IMR-90 (cell line): ENCODE measurements at regions not wholly inside any gene's neighbourhood (a gene's known extent, or its start where the extent isn't known, plus 50 kb on each side); places are given as distances from the start of the nearest gene placed in this dataset.

ENCODE experiments used
- ATAC-seq: fragments of 200-7000 bp; cut with Tn5 transposase; 2 replicates; pipeline ENCODE4 v1.9.1; 2020; ENCODE audit warnings: low read depth, mild to moderate bottlenecking, moderate library complexity
- BruUV-seq: library from RNA; stranded (reverse); fragments of 400-500 nt; replicated peaks from 2 replicates; lab custom pipeline; 2021; lab: Mats Ljungman, UMichigan
- CTCF ChIA-PET: fragments of 300-600 bp; formaldehyde crosslinking; extraction: SDS; loops from one replicate; lab custom pipeline; 2021; ENCODE audit warnings: antibody characterized with exemption; lab: Yijun Ruan, JAX
- POLR2A ChIA-PET: fragments of 300-600 bp; sonication (Branson Sonifier 250); formaldehyde crosslinking; loops from one replicate; lab custom pipeline; 2022; ENCODE audit warnings: antibody characterized with exemption; ENCODE audit not compliant: unreplicated experiment; lab: Charles Lee
- DNase-seq: peaks from one replicate; pipeline ENCODE4 v3.0.0; 2013
- H2AFZ ChIP-seq: replicated peaks from 2 replicates; pipeline ENCODE3; 2013; ENCODE audit warnings: low read length, mild to moderate bottlenecking; ENCODE audit not compliant: poor library complexity
- H2AK5ac ChIP-seq: 2 replicates; pipeline ENCODE4 v1.6.1; 2013; ENCODE audit warnings: low read depth, low read length, inconsistent platforms
- H2AK9ac ChIP-seq: replicated peaks from 2 replicates; pipeline ENCODE3; 2013; ENCODE audit warnings: mild to moderate bottlenecking, low read depth, low read length, moderate library complexity; ENCODE audit not compliant: poor library complexity
- H2BK120ac ChIP-seq: 2 replicates; pipeline ENCODE4 v1.6.1; 2013; ENCODE audit warnings: low read depth, low read length, inconsistent platforms
- H2BK15ac ChIP-seq: 3 replicates; pipeline ENCODE4 v1.6.1; 2013; ENCODE audit warnings: low read depth, low read length, inconsistent platforms
- H2BK20ac ChIP-seq: 2 replicates; pipeline ENCODE4 v1.6.1; 2013; ENCODE audit warnings: low read depth, mild to moderate bottlenecking, inconsistent platforms, low read length, moderate library complexity
- H2BK5ac ChIP-seq: 2 replicates; pipeline ENCODE4 v1.6.1; 2013; ENCODE audit warnings: mild to moderate bottlenecking, low read depth, low read length, inconsistent platforms; ENCODE audit not compliant: poor library complexity, severe bottlenecking
- H3K14ac ChIP-seq: replicated peaks from 2 replicates; pipeline ENCODE4 v1.6.1; 2013; ENCODE audit warnings: low read depth, low read length, inconsistent platforms
- H3K18ac ChIP-seq: 2 replicates; pipeline ENCODE4 v1.6.1; 2013; ENCODE audit warnings: low read depth, low read length, control low read depth
- H3K23ac ChIP-seq: 2 replicates; pipeline ENCODE4 v1.6.1; 2013; ENCODE audit warnings: low read depth, low read length, inconsistent platforms
- H3K27ac ChIP-seq: 2 replicates; pipeline ENCODE4 v1.5.1; 2013; ENCODE audit warnings: mild to moderate bottlenecking, control low read depth, low read length; ENCODE audit not compliant: insufficient read depth
- H3K27me3 ChIP-seq: 2 replicates; pipeline ENCODE4 v1.6.1; 2013; ENCODE audit warnings: low read length; ENCODE audit not compliant: control insufficient read depth, insufficient read depth
- H3K36me3 ChIP-seq: 2 replicates; pipeline ENCODE4 v1.6.1; 2013; ENCODE audit warnings: low read length, mixed read lengths; ENCODE audit not compliant: control insufficient read depth, insufficient read depth
- H3K4ac ChIP-seq: 2 replicates; pipeline ENCODE4 v1.6.1; 2013; ENCODE audit warnings: low read depth, low read length, inconsistent platforms
- H3K4me1 ChIP-seq: 2 replicates; pipeline ENCODE4 v1.6.1; 2013; ENCODE audit warnings: low read length, mixed read lengths; ENCODE audit not compliant: control insufficient read depth, insufficient read depth
- H3K4me2 ChIP-seq: 2 replicates; pipeline ENCODE4 v1.6.1; 2013; ENCODE audit warnings: low read depth, mild to moderate bottlenecking, control low read depth, low read length, moderate library complexity
- H3K4me3 ChIP-seq: 2 replicates; pipeline ENCODE4 v1.5.1; 2013; ENCODE audit warnings: low read depth, mild to moderate bottlenecking, control low read depth, low read length, moderate library complexity; ENCODE audit not compliant: insufficient read depth
- H3K56ac ChIP-seq: 2 replicates; pipeline ENCODE4 v1.6.1; 2013; ENCODE audit warnings: low read length, inconsistent platforms; ENCODE audit not compliant: insufficient read depth; ENCODE audit errors: extremely low read depth
- H3K79me1 ChIP-seq, 2 experiments: 2 replicates each; pipeline ENCODE4 v1.6.1; 2013; ENCODE audit warnings: low read length in 2 of 2, inconsistent platforms in 1 of 2, low read depth in 1 of 2
- H3K9ac ChIP-seq: 2 replicates; pipeline ENCODE4 v1.6.1; 2013; ENCODE audit warnings: low read depth, low read length, control low read depth
- H3K9me1 ChIP-seq: 2 replicates; pipeline ENCODE4 v1.6.1; 2013; ENCODE audit warnings: low read length, inconsistent platforms; ENCODE audit not compliant: insufficient read depth
- H3K9me3 ChIP-seq: 2 replicates; pipeline ENCODE4 v1.6.1; 2013; ENCODE audit warnings: low read length; ENCODE audit not compliant: control insufficient read depth, insufficient read depth
- H4K20me1 ChIP-seq: 2 replicates; pipeline ENCODE4 v1.6.1; 2013; ENCODE audit warnings: low read length, inconsistent platforms; ENCODE audit not compliant: insufficient read depth
- H4K5ac ChIP-seq: 2 replicates; pipeline ENCODE4 v1.6.1; 2013; ENCODE audit warnings: mild to moderate bottlenecking, low read depth, low read length, control low read depth
- H4K8ac ChIP-seq, 2 experiments: 2 replicates each; pipeline ENCODE4 v1.6.1; 2013; ENCODE audit warnings: low read depth in 2 of 2, low read length in 2 of 2, control low read depth in 1 of 2, inconsistent platforms in 1 of 2
- H4K91ac ChIP-seq: 2 replicates; pipeline ENCODE4 v1.6.1; 2013; ENCODE audit warnings: low read depth, low read length, inconsistent platforms; ENCODE audit not compliant: insufficient read depth
- CEBPB ChIP-seq: IDR thresholded peaks from 2 replicates; pipeline ENCODE4 v1.6.1; 2012; ENCODE audit warnings: low read depth, low read length, improper control_type of control experiment
- RCOR1 ChIP-seq: IDR thresholded peaks from 2 replicates; pipeline ENCODE4 v1.6.1; 2012; ENCODE audit warnings: mild to moderate bottlenecking, low read length, improper control_type of control experiment; ENCODE audit not compliant: insufficient replicate concordance
- WGBS, 2 experiments: methylation state at CpG; one replicate each; pipeline versions ENCODE4 v1.1.5 to v1.1.7; 2013; ENCODE audit warnings: missing lambda C conversion rate in 2 of 2; ENCODE audit not compliant: insufficient read length in 1 of 2; ENCODE audit errors: extremely low coverage in 2 of 2; 5-methylcytosine and 5-hydroxymethylcytosine counted together
- dilution Hi-C: fragments of 300-500 bp; cut with HindIII; formaldehyde crosslinking; loops from one replicate; pipeline ENCODE4 v1.14.3; 2018; ENCODE audit warnings: low sequenced_read_pairs; ENCODE audit not compliant: unreplicated experiment
- in situ Hi-C: fragments of 300-500 bp; cut with MboI; formaldehyde crosslinking; loops from 3 replicates; pipeline ENCODE4 v1.14.3; 2019; ENCODE audit warnings: low sequenced_read_pairs, inconsistent platforms, mixed read lengths
- intact Hi-C: fragments of 100-400 bp; cut with micrococcal nuclease; formaldehyde crosslinking; loops from 2 replicates; pipeline ENCODE4 v1.10.0; 2022

- in situ Hi-C loops, result loop anchor here (25.0 kb wide), 2 partner anchors 345 to 570 kb away; partner anchors contain the start of gene GPR157
Observed at GRCh38 chr1:9482403-9482802, 56.9 kb upstream of the SLC25A33 start.

More at GRCh38 chr1:9482403-9482802, 56.9 kb upstream of the SLC25A33 start:
- Histone ChIP-seq H2AK9ac (peak overlapping the region; percentile 65), H2BK15ac (no peak overlapping the region), H3K9me1 (0 out of 2 replicates have a peak, but pooled peaks cover 6% of the 10 kb centered on the region), H3K79me1 (no peaks in the 10 kb centered on the region), H3K23ac (no peak overlapping the region), H3K56ac (no peak overlapping the region), H4K20me1 (no peaks in the 10 kb centered on the region), H3K9me3 (no peaks in the 10 kb centered on the region), H3K9ac (no peak overlapping the region), H3K14ac (no peak overlapping the region), H2AFZ (no peak overlapping the region), H3K27me3 (peaks cover 37% of the 10 kb centered on the region), H3K36me3 (no peaks in the 10 kb centered on the region), H2AK5ac (no peak overlapping the region), H3K4ac (no peak overlapping the region), H2BK20ac (no peak overlapping the region), H3K4me2 (no peak overlapping the region), H3K18ac (no peak overlapping the region), H4K91ac (no peak overlapping the region), H3K4me1 (no peaks in the 10 kb centered on the region), H2BK5ac (no peak overlapping the region), H4K5ac (no peak overlapping the region), H3K4me3 (no peak overlapping the region), H3K27ac (no peak overlapping the region), H4K8ac (no peak overlapping the region), H2BK120ac (no peak overlapping the region)
- 0 out of 2 replicates have a peak, but pooled peaks have one; percentile 60 for TF ChIP-seq CEBPB
- TF ChIP-seq RCOR1, result no peak
- ChIA-PET CTCF (no interaction called here), POLR2A (no interaction called here)
- DNase-seq, result no peak
- 76% methylated on average over 2 of the region's 9 CpGs; no CpG with 5 or more reads in 1 of the 2 experiments for WGBS, 2 experiments
- BruUV-seq, result no TSS peak
- dilution Hi-C loops, result no loop called here
- intact Hi-C loops, result no loop called here
- ATAC-seq, result no peak
